ENCODE measurements at regions not wholly inside any gene's neighbourhood (a gene's known extent, or its start where the extent isn't known, plus 50 kb on each side); places are given as distances from the start of the nearest gene placed in this dataset.
"Not testable (repeated sequence)": the region's sequence is repeated elsewhere in the genome, so short reads cannot be mapped to it uniquely, and the experiment has no call there.

- not testable (repeated sequence) for FAIRE-seq; DNase-seq (ENCODE audit: insufficient read length, low spot score)
These were observed 107.8 kb upstream of the CCDC180 start for GRCh38 chr9:97199683-97200082.

DNA sequence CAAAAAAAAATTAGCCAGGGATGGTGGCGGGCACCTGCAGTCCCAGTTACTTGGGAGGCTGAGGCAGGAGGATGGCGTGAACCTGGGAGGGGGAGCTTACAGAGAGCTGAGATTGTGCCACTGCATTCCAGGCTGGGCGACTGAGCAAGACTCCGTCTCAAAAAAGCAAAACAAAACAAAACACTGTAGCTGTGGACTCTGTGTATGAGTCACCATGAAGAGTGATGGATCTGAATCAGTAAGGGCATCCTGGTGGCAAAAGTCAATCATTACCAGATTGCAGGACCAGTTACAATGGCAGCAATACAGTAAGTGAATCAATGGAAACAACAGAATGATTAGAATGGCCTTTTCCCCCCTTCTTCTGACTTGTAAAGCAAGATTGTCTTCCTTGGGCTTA, 113.7 kb upstream of the CCDC180 start:
- not testable (repeated sequence) for DNase-seq (ENCODE audit: insufficient read length, low spot score)

DNA sequence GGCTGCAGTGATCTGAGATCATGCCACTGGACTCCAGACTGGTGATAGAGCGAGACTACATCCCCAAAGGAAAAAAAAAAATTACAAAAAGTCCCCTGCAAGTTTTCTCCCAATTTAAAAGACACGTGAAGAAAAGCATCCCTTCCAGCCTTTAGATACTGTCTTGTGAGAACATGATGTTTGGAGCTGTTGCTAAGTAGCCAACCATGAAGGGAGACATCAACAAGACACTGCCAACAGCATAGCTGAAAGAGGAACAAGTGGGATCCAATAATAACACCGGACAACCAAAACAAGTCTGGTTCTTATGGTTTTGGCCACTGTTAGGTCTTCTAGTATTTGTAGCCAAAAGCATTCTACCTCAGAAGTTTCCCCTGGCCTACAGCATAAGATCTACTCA, 118.9 kb upstream of the CCDC180 start:
- TF ChIP-seq SPI1 (IDR thresholded peaks at IDR 0.05; ENCODE audit: low read depth, low read length), result no peak
- no peak for TF ChIP-seq PAX5 (IDR thresholded peaks at IDR 0.05; ENCODE audit: insufficient read depth, low read length, severe bottlenecking)
- FAIRE-seq (no peak), DNase-seq (ENCODE audit: insufficient read length, low spot score) (no peak)

More for the DNA sequence above, 113.7 kb upstream of the CCDC180 start:
- FAIRE-seq, result not testable (repeated sequence)

DNA sequence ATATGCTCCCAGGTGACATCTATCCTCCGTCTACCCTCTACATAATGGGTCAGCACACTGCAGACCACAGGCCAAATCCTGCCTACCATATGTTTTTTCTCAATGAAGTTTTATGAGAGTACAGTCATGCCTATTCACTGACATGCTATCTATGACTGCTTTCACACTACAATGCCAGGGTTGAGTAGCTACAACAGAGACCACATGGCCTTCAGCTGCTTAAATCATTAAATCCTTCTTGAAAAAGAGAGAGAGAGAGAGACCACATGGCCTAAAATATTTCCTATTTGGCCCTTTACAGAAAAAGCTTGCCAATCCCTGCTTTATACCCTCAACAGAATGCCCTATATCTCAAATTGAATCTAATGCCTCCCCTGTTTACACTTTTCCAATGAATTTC, 119.8 kb upstream of the CCDC180 start:
- not testable (repeated sequence) for FAIRE-seq; DNase-seq (ENCODE audit: insufficient read length, low spot score)

DNA sequence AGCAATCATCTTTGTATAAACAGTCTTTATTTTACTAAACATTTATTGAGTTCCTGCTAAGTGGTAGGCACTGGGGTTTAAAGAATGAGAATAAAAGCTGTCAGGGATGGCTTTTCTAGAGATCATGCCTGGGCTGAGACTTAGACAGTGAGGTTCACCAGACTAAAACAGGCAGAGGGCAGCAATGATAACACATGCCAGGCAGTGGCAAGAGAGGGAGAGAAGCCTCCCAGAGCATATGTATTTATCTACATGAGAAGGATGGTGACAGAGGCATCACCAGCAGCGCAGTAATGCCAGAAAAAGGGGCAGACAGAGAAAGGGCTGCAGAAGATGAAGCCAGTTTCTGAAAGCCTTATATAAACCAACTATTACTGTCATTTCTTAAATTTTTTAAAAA, 121.0 kb upstream of the CCDC180 start:
- no peak for FAIRE-seq
- TF ChIP-seq TAF1 (IDR thresholded peaks at IDR 0.05; ENCODE audit: low read depth, low read length) (no peak), POU2F2 (IDR thresholded peaks at IDR 0.05; ENCODE audit: low read depth, low read length) (no peak), POLR2AphosphoS5 (IDR thresholded peaks at IDR 0.05; ENCODE audit: low read depth, low read length) (no peak), SPI1 (IDR thresholded peaks at IDR 0.05; ENCODE audit: low read depth, low read length) (no peak)
- DNase-seq (ENCODE audit: insufficient read length, low spot score), result no peak

GRCh38 chr9:97182532-97182931, 124.9 kb upstream of the CCDC180 start:
- not testable (repeated sequence) for DNase-seq (ENCODE audit: insufficient read length, low spot score); FAIRE-seq

GRCh38 chr9:97179616-97180015, 127.8 kb upstream of the CCDC180 start:
- no peak for FAIRE-seq
- no peak for TF ChIP-seq POU2F2 (IDR thresholded peaks at IDR 0.05; ENCODE audit: low read depth, low read length)
- no peak for TF ChIP-seq TAF1 (IDR thresholded peaks at IDR 0.05; ENCODE audit: low read depth, low read length)
- no peak for TF ChIP-seq POLR2A (IDR thresholded peaks at IDR 0.05; ENCODE audit: low read depth, low read length)
- TF ChIP-seq POLR2AphosphoS5 (IDR thresholded peaks at IDR 0.05; ENCODE audit: low read depth, low read length), result no peak
- no peak for TF ChIP-seq SPI1 (IDR thresholded peaks at IDR 0.05; ENCODE audit: low read depth, low read length)
- no peak for TF ChIP-seq PAX5 (IDR thresholded peaks at IDR 0.05; ENCODE audit: insufficient read depth, low read length, severe bottlenecking)
- no peak for DNase-seq (ENCODE audit: insufficient read length, low spot score)

- DNase-seq (ENCODE audit: insufficient read length, low spot score), result no peak
- no peak for FAIRE-seq
- no peak for TF ChIP-seq SPI1 (IDR thresholded peaks at IDR 0.05; ENCODE audit: low read depth, low read length)
- no peak for TF ChIP-seq TAF1 (IDR thresholded peaks at IDR 0.05; ENCODE audit: low read depth, low read length)
- TF ChIP-seq POLR2A (IDR thresholded peaks at IDR 0.05; ENCODE audit: low read depth, low read length), result no peak
- TF ChIP-seq POLR2AphosphoS5 (IDR thresholded peaks at IDR 0.05; ENCODE audit: low read depth, low read length), result no peak
- TF ChIP-seq POU2F2 (IDR thresholded peaks at IDR 0.05; ENCODE audit: low read depth, low read length), result no peak
- TF ChIP-seq PAX5 (IDR thresholded peaks at IDR 0.05; ENCODE audit: insufficient read depth, low read length, severe bottlenecking), result no peak
These were observed 131.3 kb upstream of the CCDC180 start for GRCh38 chr9:97176206-97176605.

DNA sequence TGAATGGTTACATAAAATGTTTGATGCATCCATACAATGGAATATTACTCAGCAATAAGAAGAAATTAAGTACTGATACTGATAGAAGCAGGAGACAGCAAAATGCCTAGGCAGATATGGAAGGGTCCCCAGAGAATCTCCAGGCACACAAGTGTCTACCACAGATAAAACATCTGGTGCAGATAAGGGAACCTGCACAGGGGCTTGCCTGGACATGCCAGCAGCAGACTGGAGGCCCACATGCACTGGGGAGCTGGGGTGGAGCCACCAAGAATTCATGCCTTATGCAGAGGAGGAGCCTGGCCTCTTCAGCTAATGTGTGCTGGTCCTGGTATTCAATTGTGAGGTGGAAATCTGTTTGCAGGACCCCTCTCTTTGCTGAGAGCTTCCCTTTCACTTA, 129.2 kb upstream of the CTSV start:
- DNase-seq (ENCODE audit: insufficient read length, low spot score); FAIRE-seq: not testable (repeated sequence)

DNA sequence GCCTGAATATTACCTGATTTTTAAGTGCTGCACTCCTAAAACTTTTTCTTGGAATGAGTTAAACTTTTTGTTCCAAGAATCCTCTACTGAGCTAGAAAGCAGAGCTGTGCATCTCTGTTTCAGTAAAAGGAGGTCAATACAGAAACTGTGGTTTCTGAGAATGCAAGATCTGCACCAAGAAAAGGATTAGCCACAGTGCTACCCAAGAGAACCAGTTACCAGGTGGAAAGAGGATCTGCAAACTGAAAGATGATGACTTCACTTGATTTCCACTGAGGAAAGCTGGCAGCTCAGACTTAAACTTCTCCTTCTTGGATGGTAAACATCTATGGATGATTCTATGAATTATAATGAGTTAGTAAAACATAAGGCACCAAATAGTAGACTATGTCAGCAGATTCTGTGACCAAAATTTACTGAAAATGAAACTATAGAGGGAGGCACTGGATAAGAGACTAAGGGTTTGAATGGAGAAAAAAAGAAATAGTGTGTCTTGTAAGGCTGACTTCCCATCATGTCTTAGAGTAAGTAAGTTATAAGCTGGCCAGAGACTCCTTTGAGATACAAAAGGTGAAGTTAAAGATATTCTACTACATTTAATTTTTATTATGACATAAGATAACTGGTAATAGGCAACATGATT, 127.7 kb upstream of the CTSV start:
- not testable (repeated sequence) for FAIRE-seq; DNase-seq (ENCODE audit: insufficient read length, low spot score)
- peak; percentile 52 for TF ChIP-seq SPI1 (IDR thresholded peaks at IDR 0.05; ENCODE audit: low read depth, low read length)

DNA sequence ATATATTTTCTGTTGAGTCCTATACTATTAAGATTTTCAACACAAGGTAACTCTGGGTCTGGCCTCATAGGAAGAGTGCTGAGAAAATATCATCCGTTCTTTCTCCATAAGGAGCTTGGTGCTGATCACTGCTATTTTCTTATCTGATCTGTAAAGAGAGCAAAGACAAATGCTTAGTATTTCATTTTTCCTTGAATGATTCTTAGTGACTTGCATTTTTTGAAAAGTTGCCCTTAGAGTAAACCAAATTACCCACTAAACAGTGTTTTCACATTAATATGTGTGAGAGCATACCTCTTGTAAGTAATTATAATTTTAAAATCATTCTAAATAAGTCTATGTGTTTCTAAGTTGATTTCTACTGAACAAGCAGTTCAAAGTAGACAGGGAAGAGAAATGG, 121.3 kb upstream of the CTSV start:
- FAIRE-seq (no peak), DNase-seq (ENCODE audit: insufficient read length, low spot score) (no peak)
- TF ChIP-seq POLR2AphosphoS5 (IDR thresholded peaks at IDR 0.05; ENCODE audit: low read depth, low read length) (no peak), SPI1 (IDR thresholded peaks at IDR 0.05; ENCODE audit: low read depth, low read length) (no peak), POU2F2 (IDR thresholded peaks at IDR 0.05; ENCODE audit: low read depth, low read length) (no peak), PAX5 (IDR thresholded peaks at IDR 0.05; ENCODE audit: insufficient read depth, low read length, severe bottlenecking) (no peak), POLR2A (IDR thresholded peaks at IDR 0.05; ENCODE audit: low read depth, low read length) (no peak), TAF1 (IDR thresholded peaks at IDR 0.05; ENCODE audit: low read depth, low read length) (no peak)

- FAIRE-seq; DNase-seq (ENCODE audit: insufficient read length, low spot score): not testable (repeated sequence)
These were observed 119.8 kb upstream of the CTSV start for GRCh38 chr9:97158722-97159121.

GRCh38 chr9:97155441-97155840, 116.5 kb upstream of the CTSV start:
- not testable (repeated sequence) for DNase-seq (ENCODE audit: insufficient read length, low spot score); FAIRE-seq

Measured in GM12891 (cell line).